HK-2 (cell line): ENCODE measurements at regions not wholly inside any gene's neighbourhood (a gene's known extent, or its start where the extent isn't known, plus 50 kb on each side); places are given as distances from the start of the nearest gene placed in this dataset.

Experiments used
- DNase-seq: peaks from one replicate; pipeline ENCODE4 v3.0.0-alpha.2; 2018; ENCODE audit not compliant: unreplicated experiment

- no peak for DNase-seq
Measured at GRCh38 chr3:132900481-132900880, 137.7 kb upstream of the TMEM108 start.

GRCh38 chr3:132898141-132898540, 140.1 kb upstream of the TMEM108 start:
- DNase-seq: no peak

GRCh38 chr3:132892956-132893355, 145.2 kb upstream of the TMEM108 start:
- no peak for DNase-seq

GRCh38 chr3:132881756-132882409, 156.3 kb upstream of the TMEM108 start:
- no peak for DNase-seq

- DNase-seq: no peak
Measured at GRCh38 chr3:132880986-132881385, 157.2 kb upstream of the TMEM108 start.

- no peak for DNase-seq
Measured at GRCh38 chr3:132879656-132880055, 157.4 kb upstream of the NPHP3 start.

GRCh38 chr3:132874701-132875100, 152.5 kb upstream of the NPHP3 start:
- DNase-seq: no peak

GRCh38 chr3:132872711-132873110, 150.5 kb upstream of the NPHP3 start:
- DNase-seq: no peak

GRCh38 chr3:132871956-132872355, 149.7 kb upstream of the NPHP3 start:
- no peak for DNase-seq

- no peak for DNase-seq
Measured at GRCh38 chr3:132870541-132870940, 148.3 kb upstream of the NPHP3 start.

- DNase-seq: no peak
Measured at GRCh38 chr3:132867956-132868355, 145.7 kb upstream of the NPHP3 start.

- no peak for DNase-seq
Measured at GRCh38 chr3:132867526-132867925, 145.3 kb upstream of the NPHP3 start.

- DNase-seq: no peak
Measured at GRCh38 chr3:132857317-132857716, 135.1 kb upstream of the NPHP3 start.

- DNase-seq: no peak
Measured at GRCh38 chr3:132854856-132855535, 132.8 kb upstream of the NPHP3 start.

- DNase-seq: no peak
Measured at GRCh38 chr3:132847849-132848625, 125.8 kb upstream of the NPHP3 start.

GRCh38 chr3:132843851-132844553, 121.8 kb upstream of the NPHP3 start:
- no peak for DNase-seq

- no peak for DNase-seq
Measured at GRCh38 chr3:132843349-132843748, 121.1 kb upstream of the NPHP3 start.

- DNase-seq: no peak
Measured at GRCh38 chr3:132841621-132842020, 119.4 kb upstream of the NPHP3 start.

- no peak for DNase-seq
Measured at GRCh38 chr3:132840201-132840700, 118.0 kb upstream of the NPHP3 start.

GRCh38 chr3:132838477-132838876, 116.3 kb upstream of the NPHP3 start:
- no peak for DNase-seq

- DNase-seq: no peak
Measured at GRCh38 chr3:132837615-132838014, 115.4 kb upstream of the NPHP3 start.

- DNase-seq: no peak
Measured at GRCh38 chr3:132834356-132834755, 112.1 kb upstream of the NPHP3 start.
